ENCODE measurements at regions not wholly inside any gene's neighbourhood (a gene's known extent, or its start where the extent isn't known, plus 50 kb on each side); places are given as distances from the start of the nearest gene placed in this dataset.

GRCh38 chr12:127822809-127823411 lies 444.1 kb upstream of the TMEM132C start:
- Histone ChIP-seq H3K56ac (replicated peaks; ENCODE audit: insufficient read length, low read depth, low read length) (no peak overlapping the region), H3K27me3 (replicated peaks in 1 of 4; ENCODE audit: control insufficient read depth in 3 of 4, extremely low read depth in 1 of 4, insufficient read depth in 3 of 4, low read length in 3 of 4) (no peaks in the 10 kb centered on the region), H4K91ac (replicated peaks; ENCODE audit: insufficient read length, low read length) (no peak overlapping the region), H4K5ac (ENCODE audit: insufficient read length, low read depth, low read length) (no peak overlapping the region), H2BK15ac (ENCODE audit: low read length) (no peak overlapping the region), H3K36me3 (ENCODE audit: control insufficient read depth in 2 of 4, insufficient read depth in 4 of 4, low read length in 3 of 4) (no peaks in the 10 kb centered on the region), H3K23me2 (ENCODE audit: low read depth, low read length) (no peaks in the 10 kb centered on the region), H4K8ac (ENCODE audit: extremely low read depth, insufficient read depth, low read length) (no peak overlapping the region), H3K18ac (ENCODE audit: extremely low read depth, low read length) (no peak overlapping the region), H3K9me3 (ENCODE audit: insufficient read depth in 2 of 2, low read depth in 1 of 2, low read length in 1 of 2) (no peaks in the 10 kb centered on the region), H2BK20ac (ENCODE audit: low read length) (no peak overlapping the region), H3K14ac (ENCODE audit: insufficient read length) (no peak overlapping the region), H3K9ac (replicated peaks in 1 of 4; ENCODE audit: extremely low read depth in 1 of 4, low read depth in 3 of 4, low read length in 3 of 4) (no peak overlapping the region), H3K79me2 (ENCODE audit: control insufficient read depth in 1 of 2, insufficient read depth in 2 of 2, low read length in 2 of 2) (no peaks in the 10 kb centered on the region), H3K4me2 (ENCODE audit: insufficient read depth in 1 of 2, low read depth in 2 of 2, low read length in 2 of 2) (no peak overlapping the region), H3K4me3 (ENCODE audit: extremely low read depth in 1 of 4, insufficient read depth in 2 of 4, low read depth in 3 of 4, low read length in 4 of 4) (no peak overlapping the region), H2AFZ (ENCODE audit: low read length) (no peak overlapping the region), H3K79me1 (ENCODE audit: low read depth, low read length) (no peaks in the 10 kb centered on the region), H3K4ac (replicated peaks; ENCODE audit: insufficient read length, low read depth, low read length) (no peak overlapping the region), H4K20me1 (replicated peaks in 1 of 2; ENCODE audit: control insufficient read depth in 1 of 2, insufficient read depth in 2 of 2, low read length in 2 of 2) (no peaks in the 10 kb centered on the region), H2AK5ac (ENCODE audit: low read depth, low read length) (no peak overlapping the region), H2BK5ac (ENCODE audit: low read depth, low read length) (no peak overlapping the region), H3K27ac (ENCODE audit: low read depth, low read length) (no peak overlapping the region), H2BK120ac (replicated peaks; ENCODE audit: low read depth, low read length) (no peak overlapping the region), H3K23ac (ENCODE audit: insufficient read length) (no peak overlapping the region), H3K4me1 (replicated peaks in 1 of 4; ENCODE audit: control insufficient read depth in 3 of 4, insufficient read depth in 4 of 4, low read length in 3 of 4) (peaks cover 0 to 5% (median 1%) of the 10 kb centered on the region in 4 experiments; a peak in 4 of 7 replicates), H2BK12ac (ENCODE audit: low read depth, low read length) (no peak overlapping the region)
- POLR2A ChIA-PET (ENCODE audit: partially characterized antibody), result no interaction called here
- FAIRE-seq (no peak), DNase-seq (ENCODE audit: low read depth in 1 of 2, low spot score in 2 of 2) (no peak)
- CTCF ChIA-PET (ENCODE audit: partially characterized antibody), result no interaction called here
- 89% methylated on average over 6 of the region's 6 CpGs; no CpG with 5 or more reads in 1 of the 2 experiments for WGBS, 2 experiments (ENCODE audit: extremely low coverage in 1 of 2, insufficient coverage in 1 of 2, insufficient read length in 1 of 2, insufficient replicate concordance in 2 of 2, low coverage in 1 of 2, low lambda C conversion rate in 2 of 2, missing lambda C conversion rate in 1 of 2)
- TF ChIP-seq BCL11A (IDR thresholded peaks at IDR 0.05; ENCODE audit: low read depth in 2 of 2, low read length in 2 of 2) (no peak), CREB1 (IDR thresholded peaks at IDR 0.05) (no peak), SRF (IDR thresholded peaks at IDR 0.05; ENCODE audit: low read depth, low read length) (no peak), USF2 (IDR thresholded peaks at IDR 0.05; ENCODE audit: low read length) (no peak), SIX5 (IDR thresholded peaks at IDR 0.05; ENCODE audit: low read depth, low read length) (no peak), NRF1 (IDR thresholded peaks at IDR 0.05; ENCODE audit: low read depth, low read length) (no peak), RNF2 (IDR thresholded peaks at IDR 0.05; ENCODE audit: borderline replicate concordance, low read depth, low read length, missing control alignments, poor library complexity, severe bottlenecking) (no peak), TAF1 (IDR thresholded peaks at IDR 0.05; ENCODE audit: low read depth, low read length) (no peak), BACH1 (IDR thresholded peaks at IDR 0.05; ENCODE audit: low read length) (no peak), GTF2F1 (IDR thresholded peaks at IDR 0.05; ENCODE audit: borderline replicate concordance, low read depth, low read length) (no peak), PHF8 (conservative IDR thresholded peaks at IDR 0.05; ENCODE audit: low read depth, low read length) (no peak), JUN (IDR thresholded peaks at IDR 0.05; ENCODE audit: low read depth, low read length) (no peak), TEAD4 (IDR thresholded peaks at IDR 0.05; ENCODE audit: low read depth, low read length) (no peak), HDAC6 (IDR thresholded peaks at IDR 0.05; ENCODE audit: low read depth, low read length) (no peak)
